ENCODE measurements at regions not wholly inside any gene's neighbourhood (a gene's known extent, or its start where the extent isn't known, plus 50 kb on each side); places are given as distances from the start of the nearest gene placed in this dataset.

GRCh38 chr6:65999288-65999791 is 292.3 kb upstream of the EYS start:
- H3K4me3 ChIP-seq (ENCODE audit: low read depth, low read length): no peak overlapping the region
- TF ChIP-seq CTCF (IDR thresholded peaks at IDR 0.05; ENCODE audit: control insufficient read depth, extremely low read depth, insufficient read depth): no peak
- no peak for DNase-seq (ENCODE audit: low read depth)

- H3K4me3 ChIP-seq (ENCODE audit: low read depth, low read length): no peak overlapping the region
- no peak for DNase-seq (ENCODE audit: low read depth)
- TF ChIP-seq CTCF (IDR thresholded peaks at IDR 0.05; ENCODE audit: control insufficient read depth, extremely low read depth, insufficient read depth): no peak
These were observed 291.5 kb upstream of the EYS start for GRCh38 chr6:65998544-65998943.

GRCh38 chr6:65997539-65997938 is 290.5 kb upstream of the EYS start:
- no peak overlapping the region for H3K4me3 ChIP-seq (ENCODE audit: low read depth, low read length)
- no peak for TF ChIP-seq CTCF (IDR thresholded peaks at IDR 0.05; ENCODE audit: control insufficient read depth, extremely low read depth, insufficient read depth)
- DNase-seq (ENCODE audit: low read depth): no peak

- no peak for TF ChIP-seq CTCF (IDR thresholded peaks at IDR 0.05; ENCODE audit: control insufficient read depth, extremely low read depth, insufficient read depth)
- DNase-seq (ENCODE audit: low read depth): no peak
These were observed 289.1 kb upstream of the EYS start for GRCh38 chr6:65996096-65996495.

GRCh38 chr6:65989676-65990075 is 282.6 kb upstream of the EYS start:
- TF ChIP-seq CTCF (IDR thresholded peaks at IDR 0.05; ENCODE audit: control insufficient read depth, extremely low read depth, insufficient read depth): no peak
- DNase-seq (ENCODE audit: low read depth): no peak

More at GRCh38 chr6:65996096-65996495, 289.1 kb upstream of the EYS start:
- H3K4me3 ChIP-seq (ENCODE audit: low read depth, low read length): no peak overlapping the region

GRCh38 chr6:65988006-65988405 is 281.0 kb upstream of the EYS start:
- no peak for DNase-seq (ENCODE audit: low read depth)
- H3K4me3 ChIP-seq (ENCODE audit: low read depth, low read length): no peak overlapping the region
- TF ChIP-seq CTCF (IDR thresholded peaks at IDR 0.05; ENCODE audit: control insufficient read depth, extremely low read depth, insufficient read depth): no peak

More at GRCh38 chr6:65989676-65990075, 282.6 kb upstream of the EYS start:
- no peak overlapping the region for H3K4me3 ChIP-seq (ENCODE audit: low read depth, low read length)

GRCh38 chr6:65984089-65984488 is 277.1 kb upstream of the EYS start:
- H3K4me3 ChIP-seq (ENCODE audit: low read depth, low read length): no peak overlapping the region
- no peak for DNase-seq (ENCODE audit: low read depth)
- no peak for TF ChIP-seq CTCF (IDR thresholded peaks at IDR 0.05; ENCODE audit: control insufficient read depth, extremely low read depth, insufficient read depth)

Measured in LNCaP clone FGC (cell line).